Nephron progenitor cell (in vitro differentiated cells): ENCODE measurements at regions not wholly inside any gene's neighbourhood (a gene's known extent, or its start where the extent isn't known, plus 50 kb on each side); places are given as distances from the start of the nearest gene placed in this dataset.

Experiments used
- DNase-seq: peaks from one replicate; pipeline ENCODE4 v3.0.0; 2021
- H3K27ac Mint-ChIP-seq: 2 replicates; pipeline ENCODE4 v1.8.0; 2021; ENCODE audit warnings: mild to moderate bottlenecking, moderate library complexity, mixed read lengths
- H3K27me3 Mint-ChIP-seq: 2 replicates; pipeline ENCODE4 v1.8.0; 2021; ENCODE audit warnings: mild to moderate bottlenecking, low read depth, mixed read lengths; ENCODE audit not compliant: poor library complexity
- H3K36me3 Mint-ChIP-seq: 2 replicates; pipeline ENCODE4 v1.8.0; 2021; ENCODE audit warnings: low read depth, mixed read lengths
- H3K4me1 Mint-ChIP-seq: 2 replicates; pipeline ENCODE4 v1.8.0; 2021; ENCODE audit warnings: mixed read lengths
- H3K4me3 Mint-ChIP-seq: 2 replicates; pipeline ENCODE4 v1.8.0; 2021; ENCODE audit warnings: mild to moderate bottlenecking, moderate library complexity, mixed read lengths
- H3K9me3 Mint-ChIP-seq: 2 replicates; pipeline ENCODE4 v1.8.0; 2021; ENCODE audit warnings: mild to moderate bottlenecking, moderate library complexity, mixed read lengths
- CTCF ChIP-seq: fragments of 200-600 bp; sonication (generic); IDR thresholded peaks from 2 replicates; pipeline ENCODE4 v1.5.0; 2021; ENCODE audit warnings: antibody characterized with exemption

DNA sequence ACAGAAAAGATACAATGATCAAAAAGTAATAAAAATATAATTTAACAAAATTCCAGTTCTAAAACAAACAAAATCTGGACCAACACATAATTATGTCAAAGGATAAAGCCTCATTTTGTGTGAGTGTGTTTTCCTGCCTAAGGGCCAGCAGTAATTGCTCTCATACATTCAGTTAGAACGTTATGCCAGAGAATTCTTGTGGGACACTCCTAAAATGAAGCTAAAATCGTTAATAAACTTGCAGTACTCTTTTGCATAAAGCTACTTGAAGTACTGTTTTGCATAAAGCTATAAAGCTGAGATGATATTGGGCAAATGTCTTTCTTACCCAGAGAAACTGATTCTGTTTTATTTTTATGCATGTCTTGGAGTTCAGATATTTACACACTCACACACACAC lies 1072.3 kb downstream of the MAT2B start:
- H3K4me3 Mint-ChIP-seq, result no peak overlapping the region
- H3K27me3 Mint-ChIP-seq, result no peaks in the 10 kb centered on the region
- DNase-seq, result no peak
- H3K27ac Mint-ChIP-seq, result no peak overlapping the region
- H3K36me3 Mint-ChIP-seq, result no peaks in the 10 kb centered on the region
- no peaks in the 10 kb centered on the region for H3K9me3 Mint-ChIP-seq
- TF ChIP-seq CTCF, result no peak
- H3K4me1 Mint-ChIP-seq, result no peaks in the 10 kb centered on the region

DNA sequence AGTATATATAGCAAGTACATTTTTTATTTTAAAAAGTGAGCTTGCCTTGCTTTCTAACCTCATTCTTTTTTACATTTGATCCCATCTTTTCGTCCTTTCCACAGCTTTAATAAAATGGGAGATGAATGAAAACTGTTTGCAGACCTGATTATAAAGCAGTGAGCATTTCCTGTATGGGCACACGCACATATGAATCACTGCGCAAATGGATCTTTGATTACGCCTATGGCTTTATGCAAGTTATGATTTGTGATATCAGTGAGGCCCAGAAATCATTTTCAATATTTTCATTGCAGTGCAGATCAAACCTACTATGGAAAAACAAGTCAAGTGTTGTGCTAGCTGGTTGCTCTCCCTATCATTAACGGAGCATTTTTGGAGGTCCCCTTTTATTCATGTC lies 1073.0 kb downstream of the MAT2B start:
- H3K27me3 Mint-ChIP-seq, result no peaks in the 10 kb centered on the region

GRCh38 chr5:164578911-164579310 lies 1073.5 kb downstream of the MAT2B start:
- Mint-ChIP-seq H3K4me1 (no peaks in the 10 kb centered on the region), H3K27ac (no peak overlapping the region), H3K27me3 (no peaks in the 10 kb centered on the region), H3K36me3 (no peaks in the 10 kb centered on the region), H3K9me3 (no peaks in the 10 kb centered on the region), H3K4me3 (no peak overlapping the region)
- no peak for DNase-seq
- no peak for TF ChIP-seq CTCF

More for the DNA sequence above, 1073.0 kb downstream of the MAT2B start:
- no peak for TF ChIP-seq CTCF
- no peak for DNase-seq
- no peaks in the 10 kb centered on the region for H3K36me3 Mint-ChIP-seq
- H3K9me3 Mint-ChIP-seq, result no peaks in the 10 kb centered on the region
- no peaks in the 10 kb centered on the region for H3K4me1 Mint-ChIP-seq
- H3K27ac Mint-ChIP-seq, result no peak overlapping the region
- no peak overlapping the region for H3K4me3 Mint-ChIP-seq

- no peaks in the 10 kb centered on the region for H3K27me3 Mint-ChIP-seq
- no peak overlapping the region for H3K4me3 Mint-ChIP-seq
- H3K9me3 Mint-ChIP-seq, result no peaks in the 10 kb centered on the region
- no peaks in the 10 kb centered on the region for H3K4me1 Mint-ChIP-seq
- no peak overlapping the region for H3K27ac Mint-ChIP-seq
- no peak for TF ChIP-seq CTCF
- no peaks in the 10 kb centered on the region for H3K36me3 Mint-ChIP-seq
- no peak for DNase-seq
These were observed 1074.7 kb downstream of the MAT2B start for GRCh38 chr5:164580155-164580554.

GRCh38 chr5:164581889-164582288 lies 1076.5 kb downstream of the MAT2B start:
- Mint-ChIP-seq H3K27me3 (no peaks in the 10 kb centered on the region), H3K4me3 (no peak overlapping the region), H3K4me1 (no peaks in the 10 kb centered on the region), H3K36me3 (no peaks in the 10 kb centered on the region), H3K27ac (no peak overlapping the region), H3K9me3 (no peaks in the 10 kb centered on the region)
- no peak for TF ChIP-seq CTCF
- DNase-seq, result no peak

DNA sequence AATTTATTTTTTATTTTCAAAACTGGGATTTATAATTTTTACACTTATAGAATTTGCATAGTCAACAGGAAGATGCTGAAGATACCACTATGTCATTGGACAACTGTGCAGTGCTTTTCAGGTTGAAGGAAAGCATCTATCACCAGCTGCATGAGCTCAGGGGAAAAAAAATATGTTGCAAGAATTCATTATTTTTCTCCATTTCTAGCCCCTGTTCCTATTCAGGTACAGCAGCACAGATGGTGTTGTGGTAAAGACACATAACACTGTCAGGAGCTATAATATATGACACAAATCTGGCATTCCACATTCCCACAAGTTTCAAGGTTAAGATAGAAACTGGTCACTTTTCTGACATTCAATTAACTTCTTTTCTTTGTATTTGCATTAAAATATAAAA lies 1088.6 kb downstream of the MAT2B start:
- no peaks in the 10 kb centered on the region for H3K4me1 Mint-ChIP-seq
- H3K27ac Mint-ChIP-seq, result no peak overlapping the region
- H3K27me3 Mint-ChIP-seq, result no peaks in the 10 kb centered on the region
- no peak for TF ChIP-seq CTCF
- no peak for DNase-seq
- H3K4me3 Mint-ChIP-seq, result no peak overlapping the region
- H3K9me3 Mint-ChIP-seq, result no peaks in the 10 kb centered on the region
- no peaks in the 10 kb centered on the region for H3K36me3 Mint-ChIP-seq
